MM.1S (cell line): ENCODE measurements at regions not wholly inside any gene's neighbourhood (a gene's known extent, or its start where the extent isn't known, plus 50 kb on each side); places are given as distances from the start of the nearest gene placed in this dataset.

Experiments used
- DNase-seq: peaks from one replicate; pipeline ENCODE4 v3.0.0-alpha.2; 2015
- H2AFZ ChIP-seq: fragments of 300-600 bp; sonication (generic); 2 replicates; pipeline ENCODE4 v1.6.0; 2016; ENCODE audit warnings: antibody characterized with exemption, low read length
- H3F3A ChIP-seq: fragments of 300-600 bp; sonication (generic); 2 replicates; pipeline ENCODE4 v1.6.1; 2016; ENCODE audit warnings: mild to moderate bottlenecking, antibody characterized with exemption, low read length, moderate library complexity, mixed read lengths; ENCODE audit not compliant: insufficient read depth
- H3K27ac ChIP-seq: fragments of 300-600 bp; sonication (generic); 2 replicates; pipeline ENCODE4 v1.5.1; 2016; ENCODE audit warnings: mild to moderate bottlenecking, low read length
- H3K27me3 ChIP-seq: fragments of 300-600 bp; sonication (generic); replicated peaks from 2 replicates; pipeline ENCODE4 v1.6.0; 2016; ENCODE audit warnings: low read length; ENCODE audit not compliant: insufficient read depth
- H3K36me3 ChIP-seq: fragments of 300-600 bp; sonication (generic); replicated peaks from 2 replicates; pipeline ENCODE4 v1.6.1; 2016; ENCODE audit warnings: mild to moderate bottlenecking, low read length, mixed read lengths; ENCODE audit not compliant: insufficient read depth
- H3K4me1 ChIP-seq: fragments of 300-600 bp; sonication (generic); 2 replicates; pipeline ENCODE4 v1.6.1; 2016; ENCODE audit warnings: low read length, mixed read lengths
- H3K4me2 ChIP-seq: fragments of 300-600 bp; sonication (generic); 2 replicates; pipeline ENCODE4 v1.6.0; 2016; ENCODE audit warnings: low read depth, low read length
- H3K4me3 ChIP-seq: fragments of 300-600 bp; sonication (generic); 2 replicates; pipeline ENCODE4 v1.5.1; 2016; ENCODE audit warnings: low read length, mixed read lengths
- H3K79me2 ChIP-seq: fragments of 300-600 bp; sonication (generic); 2 replicates; pipeline ENCODE4 v1.6.1; 2016; ENCODE audit warnings: mixed run types, low read length, mixed read lengths
- H3K9ac ChIP-seq: fragments of 300-600 bp; sonication (generic); 2 replicates; pipeline ENCODE4 v1.6.1; 2016; ENCODE audit warnings: low read length, mixed read lengths
- H3K9me2 ChIP-seq: fragments of 300-600 bp; sonication (generic); replicated peaks from 2 replicates; pipeline ENCODE4 v1.6.1; 2016; ENCODE audit warnings: mild to moderate bottlenecking, low read length, mixed read lengths; ENCODE audit not compliant: insufficient read depth
- H3K9me3 ChIP-seq: fragments of 300-600 bp; sonication (generic); replicated peaks from 2 replicates; pipeline ENCODE4 v1.6.1; 2016; ENCODE audit warnings: mild to moderate bottlenecking, low read length, mixed read lengths; ENCODE audit not compliant: insufficient read depth
- H4K20me1 ChIP-seq: fragments of 300-600 bp; sonication (generic); 2 replicates; pipeline ENCODE4 v1.6.1; 2016; ENCODE audit warnings: mild to moderate bottlenecking, low read length, moderate library complexity, mixed read lengths; ENCODE audit not compliant: insufficient read depth
- EZH2 ChIP-seq: fragments of 300-600 bp; sonication (generic); optimal IDR thresholded peaks from 2 replicates; pipeline ENCODE3; 2017; ENCODE audit warnings: low read depth, mild to moderate bottlenecking, antibody characterized with exemption, low read length, mixed read lengths
- EZH2phosphoT487 ChIP-seq: fragments of 300-600 bp; sonication (generic); IDR thresholded peaks from 2 replicates; pipeline ENCODE4 v1.6.1; 2018; ENCODE audit warnings: antibody characterized with exemption, low read length
- TF ChIP-seq, protein P1 (sequence below): fragments of 300-600 bp; sonication (generic); IDR thresholded peaks from 2 replicates; pipeline ENCODE4 v1.5.1; 2016; ENCODE audit warnings: antibody characterized with exemption, low read length, mixed read lengths

DNA sequence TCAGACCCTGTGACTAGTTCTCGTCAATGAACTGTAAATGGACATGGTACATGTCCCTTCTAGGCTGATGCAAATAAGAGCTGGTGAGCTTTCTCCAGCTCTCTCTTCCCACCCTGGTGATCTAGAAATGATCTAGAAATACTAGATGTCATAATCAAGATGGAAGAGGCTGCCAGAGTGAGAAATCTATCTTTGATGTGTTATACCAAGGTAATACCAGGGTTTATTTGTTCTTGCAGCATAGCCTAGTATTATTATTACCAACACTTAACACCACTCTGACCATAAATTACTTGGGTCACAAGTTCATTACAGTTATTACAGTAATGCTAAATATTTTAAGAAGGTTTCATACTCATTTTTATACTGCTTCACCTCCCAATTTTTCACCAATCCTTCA is 138.4 kb upstream of the LMCD1 start:
- no peaks in the 10 kb centered on the region for H3K36me3 ChIP-seq
- H4K20me1 ChIP-seq: no peaks in the 10 kb centered on the region
- no peak overlapping the region for H2AFZ ChIP-seq
- H3K27me3 ChIP-seq: no peaks in the 10 kb centered on the region
- no peak overlapping the region for H3K4me2 ChIP-seq
- no peaks in the 10 kb centered on the region for H3K4me1 ChIP-seq
- no peak overlapping the region for H3K27ac ChIP-seq
- no peaks in the 10 kb centered on the region for H3K9me3 ChIP-seq
- DNase-seq: no peak
- no peak overlapping the region for H3K9ac ChIP-seq
- no peaks in the 10 kb centered on the region for H3K79me2 ChIP-seq
- no peaks in the 10 kb centered on the region for H3K9me2 ChIP-seq
- TF ChIP-seq, protein P1, sequence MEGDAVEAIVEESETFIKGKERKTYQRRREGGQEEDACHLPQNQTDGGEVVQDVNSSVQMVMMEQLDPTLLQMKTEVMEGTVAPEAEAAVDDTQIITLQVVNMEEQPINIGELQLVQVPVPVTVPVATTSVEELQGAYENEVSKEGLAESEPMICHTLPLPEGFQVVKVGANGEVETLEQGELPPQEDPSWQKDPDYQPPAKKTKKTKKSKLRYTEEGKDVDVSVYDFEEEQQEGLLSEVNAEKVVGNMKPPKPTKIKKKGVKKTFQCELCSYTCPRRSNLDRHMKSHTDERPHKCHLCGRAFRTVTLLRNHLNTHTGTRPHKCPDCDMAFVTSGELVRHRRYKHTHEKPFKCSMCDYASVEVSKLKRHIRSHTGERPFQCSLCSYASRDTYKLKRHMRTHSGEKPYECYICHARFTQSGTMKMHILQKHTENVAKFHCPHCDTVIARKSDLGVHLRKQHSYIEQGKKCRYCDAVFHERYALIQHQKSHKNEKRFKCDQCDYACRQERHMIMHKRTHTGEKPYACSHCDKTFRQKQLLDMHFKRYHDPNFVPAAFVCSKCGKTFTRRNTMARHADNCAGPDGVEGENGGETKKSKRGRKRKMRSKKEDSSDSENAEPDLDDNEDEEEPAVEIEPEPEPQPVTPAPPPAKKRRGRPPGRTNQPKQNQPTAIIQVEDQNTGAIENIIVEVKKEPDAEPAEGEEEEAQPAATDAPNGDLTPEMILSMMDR: no peak
- TF ChIP-seq EZH2 (no peak), EZH2phosphoT487 (no peak)
- H3F3A ChIP-seq: no peaks in the 10 kb centered on the region
- H3K4me3 ChIP-seq: no peak overlapping the region

DNA sequence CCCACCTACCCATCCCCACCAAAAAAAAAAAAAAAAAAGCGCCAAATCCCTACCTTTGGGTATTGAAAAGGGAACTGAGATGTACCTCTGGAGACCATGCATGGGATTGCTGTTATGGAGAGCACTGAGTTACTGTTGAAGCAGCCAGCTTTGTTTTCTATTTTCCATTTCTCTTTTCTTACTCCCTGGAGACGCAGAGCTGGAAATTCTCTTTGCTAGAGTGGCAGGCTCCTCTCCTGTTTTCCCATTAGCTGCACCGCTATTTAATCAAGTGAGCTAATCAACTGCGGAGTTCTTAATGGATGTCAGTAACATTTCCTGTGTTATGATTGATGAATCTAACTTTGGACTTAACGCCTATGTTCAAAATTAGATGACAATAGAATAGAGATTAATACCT is 136.1 kb upstream of the LMCD1 start:
- no peak for TF ChIP-seq EZH2
- no peak for TF ChIP-seq EZH2phosphoT487

DNA sequence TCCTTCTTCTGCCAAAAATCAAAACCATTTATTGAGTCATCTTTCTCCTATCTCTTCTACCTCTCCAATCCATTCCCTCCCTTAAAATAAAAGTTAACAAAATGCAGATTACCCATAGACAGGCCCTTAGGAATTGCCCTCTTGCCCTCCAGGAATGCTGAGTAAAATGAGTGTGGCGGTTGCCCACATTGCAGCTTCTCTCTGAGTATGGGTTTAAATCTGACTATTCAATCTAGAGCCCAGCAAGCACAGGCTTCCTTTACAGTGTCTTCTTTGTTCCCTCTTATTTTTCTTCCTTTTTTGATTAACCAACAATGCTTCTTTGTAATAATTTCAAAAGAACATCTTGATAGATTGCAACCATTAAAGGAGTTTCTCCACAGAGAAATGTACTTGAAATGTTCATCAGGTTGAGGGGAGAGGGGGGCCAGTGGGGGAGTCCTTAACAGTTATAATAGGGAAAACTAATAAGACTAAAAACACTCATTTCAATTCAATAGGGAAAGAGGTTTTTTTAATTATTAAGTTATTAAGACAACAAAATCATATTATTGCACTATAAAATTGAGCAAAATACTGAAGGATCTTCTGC is 135.3 kb upstream of the LMCD1 start:
- Histone ChIP-seq H3K4me1 (no peaks in the 10 kb centered on the region), H3K79me2 (no peaks in the 10 kb centered on the region), H3K4me2 (no peak overlapping the region), H3K36me3 (no peaks in the 10 kb centered on the region), H2AFZ (no peak overlapping the region), H3K4me3 (no peak overlapping the region), H3K9me3 (no peaks in the 10 kb centered on the region), H3K27ac (no peak overlapping the region), H3F3A (no peaks in the 10 kb centered on the region), H3K9ac (no peak overlapping the region), H3K9me2 (no peaks in the 10 kb centered on the region), H4K20me1 (no peaks in the 10 kb centered on the region), H3K27me3 (no peaks in the 10 kb centered on the region)
- no peak for DNase-seq
- TF ChIP-seq EZH2 (no peak), EZH2phosphoT487 (no peak)
- TF ChIP-seq, protein P1: no peak

More for the DNA sequence above, 136.1 kb upstream of the LMCD1 start:
- H2AFZ ChIP-seq: no peak overlapping the region
- H3K9me3 ChIP-seq: no peaks in the 10 kb centered on the region
- H3F3A ChIP-seq: no peaks in the 10 kb centered on the region
- H3K27ac ChIP-seq: no peak overlapping the region
- no peak overlapping the region for H3K4me2 ChIP-seq
- no peak overlapping the region for H3K9ac ChIP-seq
- H3K4me3 ChIP-seq: no peak overlapping the region
- H3K9me2 ChIP-seq: no peaks in the 10 kb centered on the region
- no peaks in the 10 kb centered on the region for H3K27me3 ChIP-seq
- DNase-seq: no peak
- no peaks in the 10 kb centered on the region for H4K20me1 ChIP-seq
- H3K79me2 ChIP-seq: no peaks in the 10 kb centered on the region
- H3K4me1 ChIP-seq: no peaks in the 10 kb centered on the region
- H3K36me3 ChIP-seq: no peaks in the 10 kb centered on the region

DNA sequence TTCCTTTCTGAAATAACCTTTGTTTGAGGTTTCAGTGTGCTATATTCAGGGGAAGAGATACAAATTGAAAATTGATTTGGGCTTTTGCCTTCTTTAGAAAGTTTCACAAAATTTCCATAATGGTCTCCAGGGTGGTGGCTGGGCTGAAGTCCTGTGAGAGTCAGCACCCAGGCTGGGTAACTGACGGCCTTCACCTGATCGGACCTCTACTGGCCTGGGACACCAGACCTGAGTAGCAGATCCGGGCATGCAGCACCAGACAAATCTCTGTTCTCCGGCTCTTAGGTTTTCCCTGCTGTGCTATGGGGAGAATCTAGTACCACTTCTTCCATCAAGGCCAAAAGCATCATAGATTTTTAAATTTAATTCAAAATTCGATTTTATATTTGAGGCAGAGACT is 133.0 kb upstream of the LMCD1 start:
- no peaks in the 10 kb centered on the region for H3K79me2 ChIP-seq
- no peaks in the 10 kb centered on the region for H3K4me1 ChIP-seq
- no peaks in the 10 kb centered on the region for H3K27me3 ChIP-seq
- H2AFZ ChIP-seq: no peak overlapping the region
- TF ChIP-seq, protein P1: no peak
- TF ChIP-seq EZH2phosphoT487: no peak
- TF ChIP-seq EZH2: no peak
- H3K4me3 ChIP-seq: no peak overlapping the region
- DNase-seq: no peak
- no peaks in the 10 kb centered on the region for H3K36me3 ChIP-seq
- H3K4me2 ChIP-seq: no peak overlapping the region
- H4K20me1 ChIP-seq: no peaks in the 10 kb centered on the region
- no peaks in the 10 kb centered on the region for H3K9me2 ChIP-seq
- no peak overlapping the region for H3K9ac ChIP-seq
- no peaks in the 10 kb centered on the region for H3K9me3 ChIP-seq
- no peak overlapping the region for H3K27ac ChIP-seq
- H3F3A ChIP-seq: no peaks in the 10 kb centered on the region
